ENCODE measurements at regions not wholly inside any gene's neighbourhood (a gene's known extent, or its start where the extent isn't known, plus 50 kb on each side); places are given as distances from the start of the nearest gene placed in this dataset.

- TF ChIP-seq POU6F1 (CRISPR knock-in tag; IDR thresholded peaks at IDR 0.05; ENCODE audit: borderline replicate concordance, low read depth) = no peak
- no peak for TF ChIP-seq ZNF70 (CRISPR knock-in tag; IDR thresholded peaks at IDR 0.05)
- no peak for TF ChIP-seq PPARA (CRISPR knock-in tag; IDR thresholded peaks at IDR 0.05; ENCODE audit: borderline replicate concordance)
- TF ChIP-seq TOX (CRISPR knock-in tag; IDR thresholded peaks at IDR 0.05; ENCODE audit: borderline replicate concordance) = no peak
- TF ChIP-seq SNAI2 (CRISPR knock-in tag; IDR thresholded peaks at IDR 0.05) = no peak
- no peak for TF ChIP-seq RARB (CRISPR knock-in tag; IDR thresholded peaks at IDR 0.05)
- no peak for TF ChIP-seq ISL1 (CRISPR knock-in tag; IDR thresholded peaks at IDR 0.05)
Measured at GRCh38 chr15:98174841-98175240, 214.3 kb downstream of the ARRDC4 start (continued).

GRCh38 chr15:98177966-98178592, 217.6 kb downstream of the ARRDC4 start:
- TF ChIP-seq ISL1 (CRISPR knock-in tag; IDR thresholded peaks at IDR 0.05) (no peak), POU6F1 (CRISPR knock-in tag; IDR thresholded peaks at IDR 0.05; ENCODE audit: borderline replicate concordance, low read depth) (no peak), TOX (CRISPR knock-in tag; IDR thresholded peaks at IDR 0.05; ENCODE audit: borderline replicate concordance) (no peak), BACH2 (CRISPR knock-in tag; IDR thresholded peaks at IDR 0.05; ENCODE audit: borderline replicate concordance) (no peak), TSHZ2 (CRISPR knock-in tag; IDR thresholded peaks at IDR 0.05) (no peak), RARB (CRISPR knock-in tag; IDR thresholded peaks at IDR 0.05) (no peak), TCF4 (CRISPR knock-in tag; IDR thresholded peaks at IDR 0.05; ENCODE audit: borderline replicate concordance) (no peak), ZFP30 (CRISPR knock-in tag; IDR thresholded peaks at IDR 0.05) (no peak)
- peak; percentile 93 for ATAC-seq

- TF ChIP-seq TOX (CRISPR knock-in tag; IDR thresholded peaks at IDR 0.05; ENCODE audit: borderline replicate concordance) (no peak), CSDC2 (CRISPR knock-in tag; IDR thresholded peaks at IDR 0.05) (no peak), ZC3H10 (CRISPR knock-in tag; IDR thresholded peaks at IDR 0.05) (no peak), ESRRG (CRISPR knock-in tag; IDR thresholded peaks at IDR 0.05) (no peak), CSRNP3 (CRISPR knock-in tag; IDR thresholded peaks at IDR 0.05) (no peak), RARB (CRISPR knock-in tag; IDR thresholded peaks at IDR 0.05) (no peak), ZNF8 (CRISPR knock-in tag; IDR thresholded peaks at IDR 0.05) (no peak), GLIS3 (CRISPR knock-in tag; IDR thresholded peaks at IDR 0.05) (no peak), CREB5 (CRISPR knock-in tag; IDR thresholded peaks at IDR 0.05; ENCODE audit: low read depth) (no peak), ZNF70 (CRISPR knock-in tag; IDR thresholded peaks at IDR 0.05) (no peak), TSHZ2 (CRISPR knock-in tag; IDR thresholded peaks at IDR 0.05) (no peak)
- ATAC-seq = no peak
Measured at GRCh38 chr15:98178861-98179260, 218.4 kb downstream of the ARRDC4 start.
